ENCODE measurements at regions not wholly inside any gene's neighbourhood (a gene's known extent, or its start where the extent isn't known, plus 50 kb on each side); places are given as distances from the start of the nearest gene placed in this dataset.
"Not testable (repeated sequence)": the region's sequence is repeated elsewhere in the genome, so short reads cannot be mapped to it uniquely, and the experiment has no call there.

DNA sequence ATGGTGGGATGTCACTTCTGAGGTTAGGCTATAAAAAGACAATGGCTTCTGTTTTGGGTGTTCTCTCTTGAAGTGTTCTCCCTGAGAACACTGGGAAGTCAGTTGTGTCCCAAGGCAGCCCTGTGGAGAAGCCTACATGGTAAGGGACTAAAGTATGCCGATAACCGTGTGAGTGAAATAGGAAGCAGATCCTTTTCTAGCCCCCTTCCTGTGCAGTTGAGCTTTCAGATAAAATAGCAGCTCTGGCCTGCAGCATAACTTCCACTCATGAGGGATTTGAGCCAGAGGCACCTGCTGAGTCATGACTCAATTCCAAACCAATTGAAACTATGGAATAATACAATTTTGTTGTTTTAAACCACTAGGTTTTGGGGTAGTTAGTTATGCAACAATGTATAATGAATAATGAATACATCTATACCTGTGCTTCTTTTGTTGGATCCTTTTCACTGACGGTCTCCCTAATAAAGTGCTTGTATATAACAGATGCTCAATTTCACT is 241.6 kb downstream of the TFAP2B start:
- no peak for DNase-seq

DNA sequence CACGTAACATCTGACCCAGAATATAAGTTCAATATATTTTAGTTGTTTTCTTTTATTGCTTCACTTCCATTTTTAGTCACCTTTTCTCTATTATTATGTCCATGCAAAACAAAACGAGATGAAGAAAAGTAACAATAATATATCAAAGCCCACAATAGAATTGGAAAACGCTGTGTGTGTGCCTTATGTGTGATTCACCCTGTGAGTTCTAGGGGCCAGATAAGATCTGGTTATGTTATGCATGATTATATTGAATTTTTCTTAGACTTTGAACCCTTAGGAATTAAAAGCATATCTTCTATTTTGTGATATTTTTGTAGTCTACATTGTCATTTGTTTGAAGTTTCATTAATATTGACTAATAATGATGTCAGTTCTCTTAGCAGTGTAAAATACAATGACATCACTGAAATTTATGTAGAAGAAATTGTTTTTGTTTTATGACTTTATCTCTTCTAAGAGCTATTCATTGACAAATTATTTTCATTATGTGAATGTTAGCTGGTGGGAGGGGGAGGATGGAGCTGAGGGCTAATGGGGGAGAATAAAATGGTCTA is 243.6 kb downstream of the TFAP2B start:
- DNase-seq = no peak

DNA sequence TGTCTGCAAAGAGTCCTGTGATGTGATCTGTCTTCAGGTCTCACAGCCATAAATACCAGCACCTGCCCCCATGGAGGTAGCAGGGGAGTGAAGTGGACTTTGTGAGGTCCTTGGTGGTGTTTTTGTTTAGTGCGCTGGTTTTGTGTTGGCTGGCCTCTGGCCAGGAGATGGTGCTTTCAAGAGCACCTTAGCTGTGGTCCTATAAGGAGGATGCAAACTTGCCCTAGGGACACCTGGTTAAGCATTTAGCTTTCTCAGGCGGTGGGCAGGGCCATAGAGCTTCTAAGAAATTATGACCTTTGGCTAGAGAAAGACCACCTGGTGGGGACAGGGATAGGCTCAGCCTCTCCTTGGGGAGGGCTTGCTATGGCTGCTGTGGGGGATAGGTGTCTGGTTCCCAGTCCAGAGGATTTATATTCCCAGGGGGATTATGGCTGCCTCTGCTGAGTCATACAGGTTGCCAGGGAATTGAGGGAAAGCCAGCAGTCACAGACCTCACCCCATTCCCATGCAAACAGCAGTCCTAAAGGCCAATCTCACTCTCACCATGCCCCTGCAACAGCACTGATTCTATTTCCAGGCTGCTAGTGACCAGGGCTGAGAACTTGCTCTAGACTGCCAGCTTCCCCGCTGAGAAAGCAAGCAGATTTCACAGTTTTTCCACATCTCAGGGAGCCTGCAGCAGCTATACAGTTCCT is 259.3 kb downstream of the TFAP2B start:
- DNase-seq = no peak

DNA sequence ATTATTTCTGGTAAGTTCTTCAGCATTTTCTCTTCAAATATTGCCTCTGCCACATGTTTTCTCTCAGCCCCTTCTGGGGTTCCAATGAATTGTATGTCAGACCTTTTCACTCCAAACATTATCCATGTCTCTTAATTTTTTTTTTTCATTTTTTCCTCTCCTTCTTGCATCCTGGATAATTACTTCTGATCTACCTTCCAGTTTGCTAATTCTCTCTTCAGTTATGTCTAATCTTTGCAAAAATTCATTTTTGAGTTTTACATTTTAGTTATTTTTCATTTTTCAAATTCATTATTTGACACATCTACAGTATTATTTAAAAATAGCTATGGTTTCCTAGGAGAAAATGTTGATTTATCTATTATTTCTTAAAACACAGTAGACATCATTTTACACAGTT is 271.7 kb downstream of the TFAP2B start:
- DNase-seq = no peak

DNA sequence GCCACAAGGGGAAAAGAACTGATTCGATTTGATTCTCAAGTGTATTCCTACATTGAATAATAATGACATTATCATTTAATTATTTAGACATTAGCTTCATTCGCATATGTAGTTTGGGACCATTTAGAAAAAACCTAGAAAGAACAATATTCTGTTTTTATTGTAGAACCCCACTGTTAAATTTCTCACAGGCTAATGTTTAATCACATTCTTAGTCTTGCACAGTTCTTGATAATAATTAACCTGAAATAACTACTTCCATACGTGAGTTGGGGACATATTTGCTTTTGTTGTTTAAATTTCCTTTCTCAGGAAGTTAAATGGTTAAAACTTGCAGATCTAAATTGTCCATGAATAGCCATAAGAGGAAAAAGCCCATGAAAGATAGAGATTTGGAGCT is 275.2 kb downstream of the TFAP2B start:
- DNase-seq = no peak

DNA sequence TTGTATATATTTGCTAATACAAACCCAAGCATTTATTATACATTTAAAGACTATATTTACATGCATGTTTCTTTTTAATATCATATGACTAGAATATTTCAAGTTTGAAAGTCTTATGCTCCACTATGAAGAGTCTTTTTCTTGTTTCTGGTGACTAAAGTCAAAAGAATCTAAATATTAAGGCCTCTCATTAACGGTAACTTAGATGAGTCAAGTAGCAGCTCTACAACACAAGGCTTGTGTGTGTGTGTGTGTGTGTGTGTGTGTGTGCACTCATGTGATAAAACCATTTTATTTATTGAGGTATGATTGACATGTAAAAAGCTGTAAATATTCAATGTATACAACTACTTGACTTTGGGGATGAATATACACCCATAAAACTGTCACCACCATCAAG is 275.6 kb downstream of the TFAP2B start:
- no peak for DNase-seq

DNA sequence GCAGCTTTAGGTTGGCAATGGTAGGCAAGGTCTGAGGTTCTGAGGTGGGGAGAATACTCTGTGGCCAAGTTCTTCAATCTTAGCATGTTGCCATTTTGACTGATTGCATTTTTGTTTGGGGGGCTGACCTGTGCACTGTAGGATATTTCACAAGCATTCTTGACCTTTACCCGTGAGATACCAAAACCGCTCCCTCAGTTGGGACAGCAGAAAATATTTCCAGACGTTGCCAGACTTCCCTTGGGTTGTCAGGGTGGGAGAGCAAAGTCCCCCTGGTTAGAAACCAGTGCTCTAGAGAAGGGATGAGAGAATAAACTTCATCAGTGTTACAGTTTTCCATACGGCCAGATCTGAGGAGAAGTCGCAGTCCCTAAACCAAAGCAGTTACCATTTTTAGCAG is 279.6 kb downstream of the TFAP2B start:
- no peak for DNase-seq

DNA sequence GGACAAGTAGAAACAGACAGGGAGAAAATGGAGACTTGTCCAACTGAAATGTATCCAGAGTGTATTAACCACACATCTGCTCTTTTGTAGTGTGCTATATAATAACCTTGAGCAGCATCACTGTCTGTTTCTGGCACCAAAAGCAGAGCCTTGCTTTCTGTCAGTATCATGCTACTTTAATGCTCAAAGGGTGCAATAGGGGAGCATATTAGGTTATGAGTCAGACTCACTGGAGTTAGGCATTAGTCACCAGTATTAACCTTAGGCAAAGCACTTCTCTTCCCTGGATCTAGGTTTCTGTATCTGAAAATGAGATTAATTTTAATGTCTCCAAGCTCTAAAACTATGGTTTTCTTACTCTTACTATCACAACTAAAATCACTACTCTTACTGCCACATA is 280.1 kb downstream of the TFAP2B start:
- DNase-seq = peak; percentile 22

DNA sequence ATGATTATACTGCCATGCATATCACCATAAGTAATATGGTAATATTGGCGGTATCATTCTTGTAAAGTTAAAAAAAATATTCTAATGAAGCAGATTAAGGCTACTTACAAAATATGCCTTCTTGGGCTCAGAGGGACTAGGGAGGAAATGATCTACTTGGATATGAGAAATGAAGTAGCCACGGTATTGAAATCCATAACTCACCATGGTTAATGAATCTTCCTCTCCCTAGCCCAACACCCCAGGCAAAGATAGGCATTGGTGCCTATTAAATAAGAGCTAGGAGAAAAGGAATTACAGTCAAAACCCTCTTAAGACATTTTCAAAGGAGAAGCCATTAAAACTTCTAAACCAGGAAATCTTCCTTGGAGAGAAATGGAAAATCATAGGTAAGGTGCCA is 280.5 kb downstream of the TFAP2B start:
- DNase-seq = no peak

DNA sequence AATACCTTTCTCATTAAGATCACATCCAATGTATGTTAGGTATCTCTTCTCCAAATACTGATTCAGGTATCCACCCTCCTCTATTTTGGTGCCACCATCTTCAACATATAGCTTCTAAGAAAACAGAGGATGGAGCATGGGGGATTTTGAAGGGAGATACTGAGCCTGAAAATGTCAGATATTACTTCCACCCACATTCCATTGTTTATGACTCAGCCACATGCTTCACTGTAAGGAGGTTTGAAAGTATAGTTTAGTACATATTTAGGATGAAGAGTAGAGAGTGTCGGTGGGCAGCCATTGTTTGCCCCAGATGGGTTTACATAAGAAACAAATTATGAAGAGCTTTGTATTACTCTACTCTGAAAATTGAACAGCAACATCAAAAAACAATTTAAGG is 286.7 kb downstream of the TFAP2B start:
- DNase-seq = no peak

DNA sequence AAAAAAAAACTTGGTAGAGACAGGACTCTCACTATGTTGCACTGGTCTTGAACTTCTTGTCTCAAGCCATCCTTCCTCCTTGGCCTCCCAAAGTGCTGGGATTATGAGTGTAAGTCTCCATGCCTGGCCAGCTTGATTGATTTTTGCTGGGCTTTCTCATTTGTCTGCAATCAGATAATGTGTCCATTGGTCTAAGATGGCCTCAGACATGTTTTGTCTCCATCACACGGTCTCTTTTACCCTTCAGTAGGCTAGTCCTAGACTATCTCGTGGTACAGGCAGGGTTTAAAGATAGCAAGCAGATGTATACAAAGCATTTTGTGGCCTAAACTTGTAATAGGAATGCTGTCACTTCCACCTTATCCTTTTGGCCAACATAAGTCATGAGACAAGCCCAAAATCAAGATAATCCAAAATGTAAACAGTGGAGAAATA is 289.1 kb downstream of the TFAP2B start:
- DNase-seq = no peak

DNA sequence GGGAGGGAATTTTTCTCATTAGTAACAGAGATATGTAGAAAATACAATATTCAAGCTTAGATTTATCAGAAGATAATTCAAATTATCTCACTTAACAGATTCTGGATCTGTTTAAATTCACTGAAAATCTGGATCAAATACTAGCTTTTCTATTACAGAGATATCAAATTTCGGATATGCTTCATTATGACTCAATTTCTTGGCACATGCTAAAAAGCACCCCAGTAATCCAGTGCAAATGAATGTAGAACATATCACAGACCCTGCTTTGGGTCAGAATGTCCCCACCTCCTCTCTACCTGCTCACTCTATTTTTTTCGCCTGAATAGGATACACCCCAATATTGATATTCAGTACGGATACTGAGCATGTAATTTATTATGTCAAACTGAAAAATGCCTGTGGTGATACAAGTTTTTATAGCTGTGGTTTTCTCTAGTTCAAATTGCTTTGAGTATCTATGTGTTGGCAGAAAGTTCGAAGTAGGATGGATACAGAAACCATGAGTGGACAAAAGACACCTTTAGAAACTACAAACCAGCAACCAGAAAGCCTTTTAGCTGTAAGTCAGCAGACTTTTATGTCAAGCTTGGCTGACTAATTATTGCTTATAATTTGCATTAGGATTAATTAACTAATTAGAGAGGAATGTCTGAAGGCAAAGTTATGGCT is 290.0 kb downstream of the TFAP2B start:
- peak; percentile 2 for DNase-seq

DNA sequence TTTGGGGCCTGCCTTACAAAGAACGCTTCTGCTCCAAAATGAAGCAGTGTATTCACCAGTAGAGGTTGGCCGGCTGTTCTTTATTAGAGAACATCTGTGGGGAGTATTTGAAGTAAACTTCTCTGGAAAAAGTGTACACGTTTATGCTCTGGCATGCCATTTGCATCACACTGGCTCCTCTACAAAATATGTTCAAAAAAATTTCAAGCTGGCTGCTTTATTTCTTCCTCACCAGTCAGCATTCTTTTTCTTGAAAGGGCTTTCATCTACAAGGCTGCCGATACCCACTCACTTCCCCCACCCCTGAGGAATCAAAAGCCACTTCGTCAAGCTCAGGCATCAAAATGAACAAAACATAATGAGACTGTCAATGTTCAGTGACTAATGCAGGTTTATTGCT is 294.1 kb downstream of the TFAP2B start:
- DNase-seq = peak; percentile 48

DNA sequence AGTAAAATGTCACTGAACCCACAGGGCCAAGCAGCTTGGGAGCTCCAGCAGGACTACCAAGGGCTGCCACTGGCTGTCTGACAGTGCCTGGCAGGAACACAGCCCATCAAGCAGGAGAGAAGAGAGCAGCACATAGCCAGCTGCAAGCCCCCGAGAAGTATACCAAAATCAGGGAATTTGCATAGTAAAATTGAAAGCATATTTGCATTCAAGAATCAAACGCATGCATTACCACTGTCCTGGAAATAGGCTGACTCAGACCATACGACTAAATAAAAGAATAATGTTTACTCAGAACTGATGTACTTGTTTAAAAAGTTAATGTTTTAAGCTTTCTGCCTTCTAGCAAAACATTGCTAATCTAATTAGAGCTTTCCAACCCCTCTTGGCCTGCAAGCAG is 298.1 kb downstream of the TFAP2B start:
- DNase-seq = no peak

DNA sequence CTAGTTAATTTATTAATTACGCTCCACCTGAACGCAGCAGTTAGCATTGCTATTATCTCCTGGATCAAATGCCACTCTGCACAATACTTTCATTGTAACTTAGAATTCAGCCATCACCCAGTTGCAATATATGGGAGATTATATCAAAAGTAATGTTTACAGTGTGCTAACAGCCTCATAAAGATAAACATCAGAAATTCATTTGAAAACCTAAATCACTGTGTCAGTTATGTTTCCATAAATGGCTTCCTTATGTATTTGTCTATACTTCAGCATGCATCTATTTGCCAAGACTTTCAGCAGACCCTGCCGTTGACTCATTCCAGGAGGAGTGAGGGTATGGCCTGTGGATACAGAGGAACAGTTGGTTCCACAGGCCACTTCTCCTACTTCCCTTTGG is 300.1 kb downstream of the TFAP2B start:
- DNase-seq = no peak

DNA sequence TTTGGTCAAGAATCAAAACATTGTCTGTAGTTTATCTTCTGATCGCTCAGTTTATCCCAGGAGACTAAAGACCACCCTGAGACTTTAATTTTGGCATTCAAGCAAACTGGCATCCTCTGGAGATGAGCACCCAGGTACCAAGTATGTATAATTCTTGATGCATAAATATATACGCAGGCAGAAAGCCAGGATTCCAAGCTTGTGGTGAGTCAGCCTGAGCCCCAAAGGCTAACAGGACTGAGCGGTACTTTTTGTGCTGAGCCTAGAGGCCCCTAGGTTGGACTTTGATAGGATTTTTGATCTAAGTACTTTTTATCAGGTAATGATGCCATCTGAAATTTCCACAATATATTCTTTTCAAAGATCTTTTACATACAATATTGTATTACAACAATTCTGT is 301.3 kb downstream of the TFAP2B start:
- DNase-seq = no peak

DNA sequence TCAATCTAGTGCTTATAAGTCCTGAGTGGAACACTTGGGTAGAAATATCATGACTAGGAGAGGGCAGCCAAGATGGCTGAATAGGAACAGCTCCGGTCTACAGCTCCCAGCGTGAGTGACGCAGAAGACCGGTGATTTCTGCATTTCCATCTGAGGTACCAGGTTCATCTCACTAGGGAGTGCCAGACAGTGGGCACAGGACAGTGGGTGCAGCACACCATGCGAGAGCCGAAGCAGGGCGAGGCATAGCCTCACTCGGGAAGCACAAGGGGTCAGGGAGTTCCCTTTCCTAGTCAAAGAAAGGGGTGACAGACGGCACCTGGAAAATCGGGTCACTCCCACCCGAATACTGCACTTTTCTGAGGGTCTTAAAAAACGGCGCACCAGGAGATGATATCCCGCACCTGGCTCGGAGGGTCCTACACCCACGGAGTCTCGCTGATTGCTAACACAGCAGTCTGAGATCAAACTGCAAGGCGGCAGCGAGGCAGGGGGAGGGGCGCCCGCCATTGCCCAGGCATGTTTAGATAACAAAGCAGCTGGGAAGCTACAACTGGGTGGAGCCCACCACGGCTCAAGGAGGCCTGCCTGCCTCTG is 302.8 kb downstream of the TFAP2B start:
- DNase-seq = not testable (repeated sequence)

DNA sequence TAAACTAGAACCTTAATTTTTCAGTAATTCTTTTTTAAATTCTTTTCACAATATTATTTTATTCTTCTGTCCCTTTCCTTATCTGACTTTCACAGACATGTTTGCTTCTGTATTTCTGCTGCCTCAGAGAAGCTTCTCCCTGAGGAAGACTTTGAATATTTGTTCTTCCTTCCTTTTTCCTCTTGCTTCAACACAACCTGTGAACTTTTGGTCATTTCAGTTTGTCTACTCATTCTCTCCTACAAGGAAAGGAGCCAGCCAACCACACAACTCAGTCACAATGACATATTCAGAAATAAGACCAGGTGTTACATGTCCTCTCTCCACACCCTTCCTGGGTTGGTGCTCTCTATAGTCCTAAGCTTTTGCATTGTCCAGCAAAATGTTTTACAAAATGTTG is 310.4 kb downstream of the TFAP2B start:
- no peak for DNase-seq

DNA sequence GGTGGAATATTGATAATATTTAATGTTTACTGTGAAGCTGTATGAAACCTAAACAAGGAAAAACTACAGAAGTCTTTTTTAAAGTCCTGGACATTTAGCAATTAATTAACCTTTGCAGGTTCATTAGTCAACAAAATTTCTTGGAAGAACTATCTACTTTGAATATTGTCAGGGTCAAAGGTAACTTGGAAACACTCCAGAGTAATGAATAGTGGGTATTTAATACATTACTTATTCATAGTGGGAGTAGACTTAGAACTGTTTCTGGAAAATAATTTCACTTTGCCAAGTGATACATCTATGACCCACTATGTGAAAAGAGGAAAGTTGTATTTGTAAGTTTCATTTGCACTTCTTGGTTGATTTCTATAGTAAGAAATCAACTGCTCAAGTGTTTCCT is 319.1 kb downstream of the TFAP2B start:
- no peak for DNase-seq

DNA sequence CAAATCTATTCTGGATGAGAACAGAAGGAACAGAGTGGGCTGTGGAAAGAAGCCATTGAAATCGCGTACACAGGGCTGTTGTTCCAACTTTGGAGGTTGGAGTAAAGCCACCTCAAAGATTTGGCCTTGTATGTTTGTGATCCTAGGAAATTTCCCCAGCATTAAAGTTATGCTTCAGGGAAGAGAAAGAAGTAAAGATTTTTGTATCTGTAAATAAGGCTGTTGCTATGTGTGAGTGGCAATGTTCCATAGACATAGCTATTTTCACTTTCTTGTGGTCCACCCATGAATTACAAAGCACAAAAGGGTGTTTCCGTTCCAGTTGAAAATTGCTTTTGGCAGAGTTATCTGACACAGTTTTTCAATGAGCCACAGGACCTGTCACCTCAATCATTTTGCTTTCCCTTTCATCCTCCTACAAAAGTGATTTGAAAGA is 321.3 kb downstream of the TFAP2B start:
- no peak for DNase-seq

DNA sequence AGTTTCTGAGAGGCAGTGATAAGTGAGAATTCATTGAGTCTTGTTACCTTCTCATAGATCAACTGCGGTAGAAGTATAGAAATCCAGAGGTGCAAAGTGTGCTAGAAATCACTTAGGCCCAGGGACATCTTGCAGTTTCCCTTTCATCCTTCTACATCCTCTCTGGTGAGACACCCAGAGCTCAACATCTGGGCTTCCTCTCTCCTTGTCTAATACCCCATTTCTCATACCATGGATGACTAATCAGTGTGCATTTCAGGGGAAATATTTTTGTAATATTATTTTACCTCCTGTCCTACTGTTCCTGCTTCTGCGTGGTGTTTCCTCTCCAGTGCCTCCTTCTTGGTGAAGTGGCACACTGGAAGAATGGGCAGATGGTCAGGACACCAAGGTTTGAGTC is 322.4 kb downstream of the TFAP2B start:
- no peak for DNase-seq

DNA sequence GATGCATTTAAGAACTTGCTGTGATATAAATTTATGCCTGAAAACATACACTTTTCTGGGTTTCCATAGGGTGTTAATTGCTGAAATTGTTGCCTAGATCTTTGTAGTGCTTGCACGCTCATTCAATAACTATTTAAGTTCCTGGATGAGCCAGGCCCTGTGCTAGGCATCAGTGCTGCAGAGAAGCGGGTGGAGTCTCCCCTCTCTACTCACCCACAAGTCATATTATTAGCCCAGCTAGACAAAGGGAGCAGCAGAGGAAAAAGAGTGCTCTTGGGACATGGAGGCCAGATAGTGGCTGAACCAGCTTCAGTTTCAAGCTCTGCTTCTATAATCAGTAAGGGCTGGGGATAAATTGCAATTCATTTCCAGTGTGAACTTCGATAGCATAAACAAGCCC is 329.1 kb downstream of the TFAP2B start:
- peak; percentile 11 for DNase-seq

DNA sequence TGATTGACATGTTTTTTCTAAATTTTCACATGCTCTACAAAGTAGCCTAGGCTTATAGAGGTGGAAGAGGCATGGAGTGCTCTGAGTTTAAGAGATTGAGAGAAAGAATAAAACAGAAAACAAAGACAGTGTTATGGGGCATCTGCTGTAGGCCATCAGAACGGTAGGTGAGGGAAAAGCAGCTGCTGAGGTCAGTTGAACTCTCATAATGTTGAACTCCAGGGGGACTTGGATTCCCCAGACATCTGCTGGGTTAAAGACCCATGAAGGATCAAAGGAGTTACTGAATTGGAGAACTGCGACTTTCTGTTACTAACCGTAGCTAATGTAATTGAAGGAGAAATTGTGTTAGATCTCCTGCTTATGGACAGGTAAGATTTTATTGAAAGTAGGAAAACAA is 333.9 kb downstream of the TFAP2B start:
- no peak for DNase-seq

DNA sequence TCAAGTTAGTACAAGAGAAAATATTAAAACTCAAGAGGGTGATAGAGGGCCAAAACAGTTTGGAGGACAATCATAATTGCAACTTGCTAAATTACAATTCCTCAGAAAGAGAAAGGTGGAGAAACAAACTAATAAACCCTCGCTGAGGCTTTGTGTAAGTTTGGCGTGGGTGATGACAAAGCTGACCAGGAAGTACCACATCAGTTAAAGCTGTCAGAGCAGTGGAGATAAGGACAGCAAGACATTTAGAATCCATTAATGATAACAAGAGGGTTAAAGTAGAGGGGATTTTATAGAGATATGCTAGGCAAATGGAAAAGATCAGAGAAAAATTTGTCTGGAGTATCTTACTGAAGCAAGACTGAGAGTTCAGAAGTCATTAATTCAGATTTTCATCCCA is 334.4 kb downstream of the TFAP2B start:
- DNase-seq = no peak

Data from fibroblast of skin of abdomen (primary cell).